ENCODE measurements at regions not wholly inside any gene's neighbourhood (a gene's known extent, or its start where the extent isn't known, plus 50 kb on each side); places are given as distances from the start of the nearest gene placed in this dataset.

GRCh38 chr2:59986511-59986910, 566.9 kb downstream of the BCL11A start:
- no peak for DNase-seq (ENCODE audit: low read depth, low spot score)

DNA sequence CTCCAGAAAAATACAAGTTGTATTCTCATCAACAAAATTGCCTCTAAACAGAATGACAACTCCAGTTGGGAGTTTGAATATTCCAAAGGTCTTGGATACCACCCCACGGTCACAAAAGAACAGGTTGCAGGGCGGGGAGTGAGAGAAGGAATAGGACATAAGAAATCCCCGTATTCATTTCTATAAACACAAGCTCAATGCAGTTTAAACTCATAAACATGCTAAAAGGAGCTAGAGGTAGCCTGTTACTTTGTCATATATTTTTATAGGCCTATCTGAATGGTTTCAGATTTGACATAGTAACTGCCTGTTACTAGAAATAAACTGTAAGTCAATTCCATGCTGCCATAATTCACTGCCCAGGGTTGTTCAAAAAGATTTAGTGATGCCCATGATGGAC, 567.5 kb downstream of the BCL11A start:
- DNase-seq (ENCODE audit: low read depth, low spot score): no peak

DNA sequence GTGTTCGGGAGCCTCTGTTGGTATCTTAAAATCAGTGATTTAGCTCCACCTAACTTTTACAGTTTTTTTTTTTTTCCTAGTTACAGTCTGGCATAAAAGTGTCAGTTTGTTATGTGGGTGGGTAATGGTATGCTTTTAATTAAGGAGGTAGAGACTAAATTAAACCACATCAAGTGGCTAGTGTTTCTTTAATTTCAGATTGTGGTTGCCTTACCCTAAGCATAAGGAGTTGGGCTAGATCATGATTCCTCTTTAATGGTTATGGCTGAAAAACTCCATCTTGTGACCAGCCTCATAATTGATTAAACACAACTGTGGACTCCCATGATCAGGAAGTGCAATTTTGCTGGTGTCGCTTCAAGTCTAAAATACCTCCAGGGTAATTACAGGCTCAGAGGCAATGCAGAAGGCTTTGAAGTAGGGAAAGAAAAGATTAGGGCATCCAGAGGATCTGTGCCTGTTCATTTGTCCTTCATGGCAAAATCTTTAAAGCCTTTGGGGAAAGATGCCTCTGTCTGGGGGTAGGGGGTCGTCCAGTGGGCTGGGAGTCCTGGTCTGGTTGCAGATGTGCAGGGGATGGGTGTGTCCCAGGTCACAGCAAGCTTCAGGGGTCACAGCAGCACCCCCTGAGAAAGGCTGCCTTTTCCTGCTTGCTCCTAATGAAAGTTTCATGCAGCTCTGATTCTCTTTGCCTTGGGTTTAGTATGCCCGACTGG, 579.2 kb downstream of the BCL11A start:
- no peak for DNase-seq (ENCODE audit: low read depth, low spot score)

DNA sequence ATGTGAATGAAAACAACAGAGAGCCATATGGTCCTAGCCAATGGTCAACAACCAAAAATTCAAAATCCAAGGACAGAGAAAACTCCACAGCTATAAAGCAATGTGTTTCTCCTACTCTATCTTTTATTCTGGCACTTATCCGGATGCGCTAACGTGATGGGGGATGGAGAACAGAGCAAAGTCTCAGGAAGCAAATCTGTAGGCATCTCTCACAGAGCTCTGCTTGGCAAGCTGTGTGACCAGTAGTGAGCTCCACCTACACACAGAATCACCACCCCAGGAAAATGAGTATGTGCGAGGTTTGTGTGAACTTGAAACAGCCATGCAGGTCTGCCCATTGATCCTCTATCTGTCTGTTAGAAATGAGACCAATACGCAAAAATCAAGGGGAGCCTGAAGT, 584.3 kb downstream of the BCL11A start:
- DNase-seq (ENCODE audit: low read depth, low spot score): no peak

DNA sequence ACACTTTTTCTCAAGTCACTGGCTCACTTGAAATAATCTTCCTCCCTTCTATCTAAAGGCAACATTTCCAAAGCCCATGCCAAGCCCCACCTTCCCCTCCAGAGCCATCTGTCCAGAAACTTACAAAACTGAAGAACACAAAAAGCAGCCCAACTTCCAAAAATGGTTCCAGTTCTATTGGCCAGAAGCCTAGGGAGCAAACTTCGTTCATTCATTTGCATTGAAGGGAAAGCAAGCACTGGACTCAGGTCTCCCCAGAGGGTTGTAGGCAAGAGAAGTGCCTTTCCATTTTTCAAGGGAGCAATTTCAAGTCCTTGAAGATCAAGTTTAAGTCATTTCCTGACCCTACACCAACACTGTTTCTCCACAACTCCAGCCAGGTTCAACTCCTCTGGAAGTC, 585.0 kb downstream of the BCL11A start:
- no peak for DNase-seq (ENCODE audit: low read depth, low spot score)

DNA sequence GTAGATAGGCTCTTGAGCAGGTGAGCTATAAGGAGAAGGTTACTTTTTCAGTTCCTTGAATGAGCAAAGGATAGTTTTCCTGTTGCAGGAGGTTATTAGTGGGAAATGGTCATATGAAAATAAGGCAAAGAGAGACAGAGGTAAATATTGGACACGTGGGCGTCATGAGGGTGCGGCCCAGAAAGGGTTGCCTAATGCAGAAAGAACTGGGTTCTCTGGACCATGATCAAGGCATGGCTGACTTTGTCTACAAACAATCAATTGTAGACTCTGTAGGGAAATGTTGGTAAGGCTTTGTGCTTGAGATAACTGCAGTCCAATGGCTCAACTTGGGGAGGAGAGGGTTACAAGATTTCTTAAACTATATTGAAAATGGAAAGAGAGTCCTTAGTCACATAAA, 585.8 kb downstream of the BCL11A start:
- no peak for DNase-seq (ENCODE audit: low read depth, low spot score)

GRCh38 chr2:59963157-59963556, 590.3 kb downstream of the BCL11A start:
- no peak for DNase-seq (ENCODE audit: low read depth, low spot score)

DNA sequence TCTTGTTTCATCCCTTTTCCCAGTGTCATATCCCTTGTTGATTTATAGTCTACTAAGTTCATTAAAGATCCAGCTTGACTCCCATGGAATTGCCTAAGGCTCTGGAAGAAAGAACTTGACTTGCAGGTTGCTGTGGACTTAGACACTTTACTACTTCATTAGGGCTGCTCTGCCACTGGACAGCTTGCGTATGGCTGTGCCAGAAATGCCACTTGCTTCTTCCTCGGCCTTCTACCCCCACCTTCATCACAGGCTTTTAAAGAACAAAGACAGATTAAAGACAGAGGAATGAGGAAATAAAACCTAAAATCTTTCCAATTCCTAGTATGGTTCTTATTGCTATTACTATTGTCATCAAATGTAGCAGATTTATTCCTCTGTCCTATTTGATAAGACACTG, 591.7 kb downstream of the BCL11A start:
- no peak for DNase-seq (ENCODE audit: low read depth, low spot score)

DNA sequence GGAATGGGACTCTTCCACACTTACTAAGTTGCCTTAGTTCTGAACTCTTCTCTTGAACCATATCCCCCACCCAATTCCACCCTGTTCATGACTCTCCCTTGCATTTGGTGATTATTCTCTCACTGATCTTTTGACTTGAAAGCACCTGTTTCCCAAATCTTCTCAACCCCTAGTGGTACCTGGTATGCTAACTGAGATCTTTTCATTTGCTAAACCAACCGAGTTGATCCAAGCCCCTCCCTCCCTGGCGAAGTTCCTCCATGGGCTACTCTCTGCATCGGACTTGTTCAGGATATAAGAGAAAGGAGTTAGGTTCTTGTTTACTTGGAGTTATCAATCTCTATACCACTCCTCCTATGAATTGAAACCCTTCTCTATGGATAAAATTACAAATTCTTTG, 593.5 kb downstream of the BCL11A start:
- no peak for DNase-seq (ENCODE audit: low read depth, low spot score)

DNA sequence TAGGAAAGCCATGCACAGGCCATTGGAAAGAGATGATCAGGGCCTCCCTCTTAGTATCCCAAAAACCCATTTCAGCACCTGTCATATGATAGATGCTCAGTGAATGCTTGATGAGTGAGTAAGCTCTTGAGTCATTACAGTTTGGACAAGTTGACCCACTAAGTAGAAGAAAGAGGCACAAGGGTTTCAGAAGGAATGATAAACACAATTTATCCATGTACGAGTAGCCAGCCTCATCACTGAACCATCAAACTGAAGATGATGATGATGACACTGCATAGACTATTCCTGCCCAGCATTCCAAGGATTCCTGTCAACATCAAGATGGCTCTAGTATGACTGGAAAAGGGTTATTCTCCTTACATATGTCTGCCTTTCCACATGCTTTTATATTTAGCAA, 596.0 kb downstream of the BCL11A start:
- DNase-seq (ENCODE audit: low read depth, low spot score): no peak

- no peak for DNase-seq (ENCODE audit: low read depth, low spot score)
Measured at GRCh38 chr2:59956981-59957380, 596.5 kb downstream of the BCL11A start.

GRCh38 chr2:59947917-59948541, 605.4 kb downstream of the BCL11A start:
- no peak for DNase-seq (ENCODE audit: low read depth, low spot score)

GRCh38 chr2:59947209-59947608, 606.2 kb downstream of the BCL11A start:
- DNase-seq (ENCODE audit: low read depth, low spot score): no peak

DNA sequence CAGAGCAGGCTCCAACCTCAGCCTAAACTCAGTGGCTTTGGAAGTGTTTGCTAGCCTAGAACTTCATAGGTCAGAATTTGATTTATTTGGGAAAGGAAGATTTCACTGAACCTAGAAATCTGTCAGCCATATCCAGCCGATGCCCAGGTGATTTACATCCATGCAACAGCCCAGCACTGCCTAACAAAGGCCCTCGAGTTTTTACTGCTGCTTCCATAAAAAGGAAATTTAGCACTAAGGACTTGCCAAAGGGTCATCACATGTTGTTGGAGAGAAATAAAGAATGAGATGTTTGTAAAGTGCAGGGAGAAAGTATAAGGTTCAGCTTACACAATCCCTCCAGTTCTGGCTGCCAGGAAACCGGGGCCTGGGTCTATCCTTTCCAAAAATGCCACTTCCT, 614.2 kb downstream of the BCL11A start:
- DNase-seq (ENCODE audit: low read depth, low spot score): no peak

DNA sequence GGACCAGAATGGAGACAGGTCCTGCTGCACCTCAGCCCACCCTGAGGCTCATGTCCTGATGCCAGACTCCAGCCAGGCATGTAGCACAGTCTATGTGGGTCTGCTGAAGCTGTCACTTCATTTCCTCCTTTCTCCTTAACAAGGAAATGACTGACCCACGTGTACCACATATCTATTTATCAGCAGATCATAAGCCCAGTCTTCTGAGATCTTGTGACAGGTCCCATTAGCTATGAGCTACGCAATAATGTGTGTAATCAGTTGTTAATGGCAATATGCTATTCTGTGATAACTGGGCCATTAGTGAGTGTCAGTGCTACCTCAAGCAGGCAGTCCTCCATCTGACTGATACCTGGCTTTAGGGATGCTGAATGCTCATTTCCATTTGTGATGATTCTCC, 615.3 kb downstream of the BCL11A start:
- DNase-seq (ENCODE audit: low read depth, low spot score): no peak

DNA sequence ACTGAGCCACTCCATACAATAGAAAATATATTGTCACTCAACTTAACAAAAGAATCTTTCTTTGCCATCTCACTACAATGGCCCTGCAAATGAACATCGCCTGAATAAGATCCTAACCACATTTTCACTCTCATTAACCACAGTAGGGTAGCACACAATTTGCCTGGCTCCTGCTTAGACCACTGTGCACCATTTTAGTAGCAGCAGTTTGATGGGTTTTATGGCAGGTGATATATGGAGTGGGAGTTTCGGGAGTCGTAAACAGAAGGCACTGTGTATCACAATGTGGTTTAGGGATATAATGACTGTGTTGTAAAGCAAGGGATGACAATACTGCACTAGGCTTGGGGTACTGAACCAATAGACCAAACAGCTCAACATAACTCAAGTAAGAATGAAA, 617.4 kb downstream of the BCL11A start:
- no peak for DNase-seq (ENCODE audit: low read depth, low spot score)

- DNase-seq (ENCODE audit: low read depth, low spot score): no peak
Measured at GRCh38 chr2:59935005-59935404, 618.4 kb downstream of the BCL11A start.

- DNase-seq (ENCODE audit: low read depth, low spot score): no peak
Measured at GRCh38 chr2:59933948-59934347, 619.5 kb downstream of the BCL11A start.

DNA sequence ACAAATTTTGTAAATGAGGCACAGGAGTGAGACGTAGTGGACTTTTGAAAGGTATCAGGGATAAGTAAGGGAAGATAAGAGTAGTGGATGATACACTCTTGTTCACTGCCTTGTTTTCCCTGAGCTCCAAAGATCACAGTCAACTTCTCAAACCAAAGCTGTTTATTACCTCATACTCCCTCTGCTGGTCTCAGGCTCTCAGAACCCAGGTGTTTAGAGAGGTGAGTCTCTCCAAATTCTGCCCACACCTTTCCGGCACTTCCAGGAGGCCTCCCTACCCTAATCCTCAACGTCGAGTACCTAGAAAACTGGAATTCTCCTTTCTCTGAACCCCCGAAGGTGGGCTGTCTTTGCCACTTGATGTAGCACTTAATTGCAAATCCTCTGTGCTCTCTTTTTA, 621.1 kb downstream of the BCL11A start:
- DNase-seq (ENCODE audit: low read depth, low spot score): no peak

DNA sequence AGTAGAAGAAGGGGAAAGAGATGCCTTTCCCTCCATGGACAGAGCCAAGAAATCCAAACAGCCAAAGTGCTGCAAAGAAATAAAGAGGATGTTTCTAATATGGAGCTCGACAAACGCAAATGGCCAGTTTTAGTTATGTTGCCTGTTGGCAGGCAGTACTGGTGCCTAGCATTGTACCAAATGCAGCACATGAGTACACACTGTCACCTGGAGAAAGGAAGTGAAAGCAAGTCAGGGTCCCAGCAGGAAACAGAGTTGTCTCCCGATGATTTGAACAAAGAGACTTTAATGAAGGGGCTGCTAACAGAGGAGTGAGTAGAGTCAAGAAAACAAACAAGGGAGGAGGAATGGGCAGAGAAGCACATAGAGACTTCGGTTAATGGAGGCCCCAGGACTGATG, 623.0 kb downstream of the BCL11A start:
- no peak for DNase-seq (ENCODE audit: low read depth, low spot score)

DNA sequence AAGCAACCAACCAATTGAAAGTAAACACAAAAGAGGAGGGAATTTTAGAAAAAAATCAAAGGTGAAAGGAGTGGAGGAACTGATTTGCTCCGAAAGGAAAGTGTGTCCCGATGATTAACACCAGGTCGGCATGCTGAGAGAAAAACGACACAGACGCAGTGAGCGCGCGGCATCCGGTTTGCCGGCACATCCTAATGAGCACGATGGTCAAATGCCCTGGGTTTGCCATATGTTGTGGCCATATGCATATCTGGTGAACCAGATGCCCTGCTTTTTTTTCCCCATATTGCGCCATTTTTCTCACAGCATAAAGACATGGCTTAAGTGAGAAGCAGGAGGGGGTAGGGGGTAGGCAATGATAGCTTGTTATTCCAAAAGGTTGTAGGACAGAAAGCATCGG, 626.7 kb downstream of the BCL11A start:
- no peak for DNase-seq (ENCODE audit: low read depth, low spot score)

DNA sequence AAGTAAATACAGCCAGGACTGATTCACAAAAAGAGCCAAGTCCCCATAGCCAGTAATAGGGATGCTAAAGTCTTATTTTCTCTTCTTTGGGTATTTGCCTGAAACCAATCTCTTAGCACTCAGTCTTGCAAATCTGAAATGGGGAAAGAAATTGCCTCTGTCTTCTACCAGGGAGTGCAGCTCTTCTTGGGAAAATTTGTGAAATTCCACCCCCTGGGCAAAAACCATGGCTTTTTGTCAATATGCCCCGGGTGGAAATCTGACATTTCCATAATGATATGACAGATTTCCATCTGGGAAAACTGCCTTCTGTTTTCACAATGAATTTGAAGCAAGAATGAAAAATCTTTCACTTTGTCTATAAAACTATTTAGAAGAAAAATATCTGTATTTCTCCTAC, 628.1 kb downstream of the BCL11A start:
- DNase-seq (ENCODE audit: low read depth, low spot score): no peak

DNA sequence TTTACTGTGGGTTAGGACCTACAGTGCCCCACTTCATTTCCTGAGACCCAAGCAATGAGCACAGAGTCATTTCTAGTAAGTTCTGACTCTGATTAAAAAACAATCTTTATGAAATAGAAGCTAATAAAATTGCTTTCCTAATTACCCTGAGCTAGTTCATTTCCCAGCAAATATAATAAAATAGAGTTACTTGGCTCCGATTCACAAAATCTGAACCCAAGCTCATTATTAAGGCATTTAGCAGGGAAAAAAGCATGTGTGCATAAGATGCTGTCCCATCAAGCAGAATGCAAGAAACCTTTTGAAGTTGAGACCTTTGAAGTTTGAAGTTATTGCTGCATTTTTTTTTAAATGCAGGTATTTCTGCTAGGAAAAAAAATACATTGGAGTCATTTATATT, 629.1 kb downstream of the BCL11A start:
- no peak for DNase-seq (ENCODE audit: low read depth, low spot score)

DNA sequence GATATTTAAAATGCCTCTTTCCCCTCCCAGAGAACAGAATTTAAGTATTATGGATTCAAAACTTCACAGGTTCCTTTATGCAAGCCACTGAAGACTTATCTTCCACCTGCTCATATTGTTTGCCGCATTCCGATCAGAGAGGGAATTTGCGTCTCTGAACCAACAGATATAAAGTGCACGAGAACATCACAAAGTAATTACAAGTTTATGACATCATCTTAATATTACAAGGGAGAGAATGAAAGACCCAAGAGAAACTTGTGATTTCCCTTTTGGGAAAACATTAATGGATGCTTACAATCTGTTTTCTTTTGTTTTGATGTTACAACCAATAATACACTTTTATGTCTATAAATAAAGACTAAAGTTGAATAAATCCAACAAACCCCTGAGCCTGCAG, 631.0 kb downstream of the BCL11A start:
- no peak for DNase-seq (ENCODE audit: low read depth, low spot score)

All from smooth muscle cell of the brain vasculature (primary cell).